RPMI8226 (cell line): ENCODE measurements at regions not wholly inside any gene's neighbourhood (a gene's known extent, or its start where the extent isn't known, plus 50 kb on each side); places are given as distances from the start of the nearest gene placed in this dataset.
"Not testable (repeated sequence)": the region's sequence is repeated elsewhere in the genome, so short reads cannot be mapped to it uniquely, and the experiment has no call there.

Experiments used
- DNase-seq: peaks from one replicate; pipeline ENCODE4 v3.0.0-alpha.2; 2015

DNA sequence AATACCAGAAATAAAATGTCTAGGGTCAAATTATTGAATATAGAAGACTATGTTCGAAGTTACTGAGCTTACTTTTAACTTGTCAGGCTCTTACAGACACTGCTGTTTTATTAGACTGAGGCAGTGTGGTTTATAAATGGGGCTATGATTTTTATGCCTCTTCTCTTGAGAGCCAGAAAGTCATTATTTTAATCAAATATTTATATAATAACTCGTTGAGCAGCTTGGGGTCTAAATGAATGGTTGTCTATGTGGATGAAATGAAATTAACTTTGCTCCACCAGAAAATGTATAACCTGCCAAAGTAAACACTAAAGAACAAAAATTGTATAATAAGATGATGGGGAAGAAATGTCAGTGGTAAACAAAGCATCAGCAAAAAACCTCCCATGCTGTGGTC lies 175.6 kb upstream of the THSD7A start:
- DNase-seq, result no peak

DNA sequence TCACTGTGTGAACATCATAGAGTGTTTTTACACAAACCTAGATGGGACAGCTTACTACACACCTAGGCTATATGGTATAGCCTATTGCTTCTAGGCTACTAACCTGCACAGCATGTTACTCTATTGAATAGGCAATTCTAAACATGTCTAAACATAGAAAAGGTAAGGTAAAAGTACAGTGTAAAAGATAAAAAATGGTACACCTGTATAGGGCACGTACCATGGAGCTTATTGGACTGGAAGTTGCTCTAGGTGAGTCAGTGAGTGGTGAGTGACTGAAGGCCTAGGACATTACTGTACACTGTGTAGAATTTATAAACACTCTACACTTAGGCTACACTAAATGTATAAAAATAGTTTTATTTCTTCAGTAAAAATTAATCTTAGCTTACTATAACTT lies 182.0 kb upstream of the THSD7A start:
- no peak for DNase-seq

DNA sequence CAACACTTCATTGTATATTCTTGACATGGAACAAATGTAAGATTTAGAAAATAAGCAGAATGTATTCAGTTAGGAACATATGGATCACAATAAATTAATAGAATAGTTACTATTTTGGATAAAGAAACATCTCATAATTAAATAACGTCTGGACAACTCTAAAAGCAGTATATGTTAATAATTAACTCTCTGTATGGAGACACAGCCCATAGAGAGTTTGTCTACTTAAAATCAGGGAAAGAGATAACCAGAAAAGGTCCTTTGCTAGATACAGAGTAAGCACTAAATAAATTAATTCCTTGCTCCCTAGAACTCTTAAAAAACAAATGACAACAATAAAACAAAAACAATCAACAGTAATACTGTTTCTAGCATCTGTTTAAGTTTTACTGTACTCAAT lies 184.4 kb upstream of the THSD7A start:
- no peak for DNase-seq

DNA sequence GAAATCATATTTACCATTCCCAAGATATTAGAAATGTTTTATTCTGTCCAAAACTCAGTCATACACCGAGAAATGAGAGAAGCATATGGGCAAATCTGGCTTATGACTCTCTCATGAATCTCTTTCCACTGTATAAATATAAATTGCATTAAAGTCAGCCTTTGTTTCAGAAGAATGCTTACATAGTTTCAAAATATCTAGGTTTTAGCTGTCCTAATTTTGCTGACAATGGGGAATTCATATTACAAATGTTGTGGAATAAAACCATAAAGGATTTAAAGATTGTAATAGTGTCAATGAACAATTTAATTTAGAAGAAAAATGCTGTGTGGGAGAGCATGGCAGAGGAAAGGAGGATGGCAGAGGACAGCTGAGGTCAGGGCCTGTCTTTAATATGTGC lies 185.0 kb upstream of the THSD7A start:
- no peak for DNase-seq

DNA sequence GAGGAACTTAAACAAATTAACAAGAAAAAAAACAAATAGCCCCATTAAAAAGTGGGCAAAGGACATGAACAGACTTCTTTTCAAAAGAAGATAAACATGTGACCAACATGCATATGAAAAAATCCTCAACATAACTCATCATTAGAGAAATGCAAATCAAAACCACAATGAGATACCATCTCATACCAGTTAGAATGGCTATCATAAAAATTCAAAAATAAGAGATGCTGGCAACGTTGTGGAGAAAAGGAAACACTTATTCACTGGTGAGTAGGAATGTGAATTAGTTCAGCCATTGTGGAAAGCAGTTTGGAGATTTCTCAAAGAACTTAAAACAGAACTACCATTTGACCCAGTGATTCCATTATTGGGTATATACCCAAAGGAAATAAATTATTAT lies 189.1 kb upstream of the TMEM106B start:
- DNase-seq, result not testable (repeated sequence)

DNA sequence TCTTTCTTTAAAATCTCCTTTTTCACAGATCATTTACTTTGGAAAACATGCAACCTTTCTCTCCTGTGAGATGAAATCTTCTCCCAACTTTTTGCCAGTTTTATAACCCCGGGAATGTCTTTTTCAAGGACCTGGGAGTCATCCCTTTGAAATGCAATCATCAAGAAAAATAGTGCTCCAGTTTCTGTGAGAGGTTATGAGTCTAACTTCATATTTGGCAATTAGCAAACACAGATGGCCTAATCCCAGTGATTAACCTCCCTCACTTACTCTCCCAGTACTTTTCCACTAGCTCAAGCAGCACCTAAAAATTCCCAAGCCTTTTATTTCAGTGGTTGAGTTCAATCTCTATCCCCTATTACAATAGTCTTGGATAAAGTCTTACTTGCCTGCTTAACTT lies 185.8 kb upstream of the TMEM106B start:
- DNase-seq, result no peak

DNA sequence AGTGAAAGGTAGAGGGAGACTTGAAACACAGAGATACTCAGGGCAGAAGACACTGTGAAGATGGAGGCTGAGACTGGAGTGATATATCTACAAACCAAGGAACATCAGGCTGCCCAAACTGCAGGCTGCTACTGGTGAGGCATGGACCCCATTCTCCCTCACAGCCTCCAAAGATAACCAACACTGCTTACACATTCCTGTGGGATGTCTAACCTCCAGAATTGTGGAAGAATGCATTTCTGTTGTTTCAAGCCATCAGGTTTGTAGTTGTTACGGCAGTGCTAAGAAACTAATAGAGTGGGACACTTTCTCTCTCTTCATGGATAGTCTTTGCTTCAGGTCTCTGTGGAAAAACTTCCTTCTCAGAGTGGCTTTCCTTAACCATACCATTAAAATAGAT lies 182.6 kb upstream of the TMEM106B start:
- DNase-seq, result no peak

DNA sequence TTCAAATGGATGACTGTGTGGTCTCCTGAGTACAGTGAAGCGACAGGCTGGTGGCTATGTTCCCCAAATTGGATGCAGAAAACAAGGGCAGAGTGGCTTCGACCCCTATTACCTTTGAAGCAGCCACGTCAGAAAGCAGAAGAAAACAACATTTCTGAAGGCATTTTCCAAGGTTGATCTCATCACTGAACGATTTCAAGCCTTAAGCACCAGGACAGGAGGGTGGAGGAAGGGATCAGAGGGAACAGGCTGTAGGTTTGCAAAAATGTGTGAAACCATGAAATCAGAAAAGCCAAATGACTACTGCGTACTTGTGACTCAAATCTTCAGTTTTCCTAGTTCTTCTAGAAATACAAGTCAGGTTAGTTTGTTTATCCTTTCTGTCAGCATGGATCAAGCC lies 181.0 kb upstream of the TMEM106B start:
- DNase-seq, result no peak

DNA sequence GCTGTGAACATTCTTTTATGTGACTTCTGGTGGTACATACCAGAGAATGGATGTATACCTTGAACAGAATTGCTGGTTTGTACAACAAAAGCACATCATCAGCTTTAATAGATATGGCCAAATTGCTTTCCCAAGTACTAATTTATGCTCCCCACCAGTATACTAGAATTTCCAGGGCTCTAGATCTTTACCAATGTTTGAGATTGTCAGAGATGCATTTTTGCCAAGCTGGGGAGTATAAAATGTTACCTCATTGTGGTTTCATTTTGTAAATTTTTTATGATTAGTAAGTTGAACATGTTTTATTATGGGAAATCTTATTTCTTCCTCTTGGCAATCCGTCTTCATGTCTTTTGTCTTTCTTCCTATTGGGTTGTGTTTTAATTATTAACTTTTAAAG lies 179.9 kb upstream of the TMEM106B start:
- no peak for DNase-seq

DNA sequence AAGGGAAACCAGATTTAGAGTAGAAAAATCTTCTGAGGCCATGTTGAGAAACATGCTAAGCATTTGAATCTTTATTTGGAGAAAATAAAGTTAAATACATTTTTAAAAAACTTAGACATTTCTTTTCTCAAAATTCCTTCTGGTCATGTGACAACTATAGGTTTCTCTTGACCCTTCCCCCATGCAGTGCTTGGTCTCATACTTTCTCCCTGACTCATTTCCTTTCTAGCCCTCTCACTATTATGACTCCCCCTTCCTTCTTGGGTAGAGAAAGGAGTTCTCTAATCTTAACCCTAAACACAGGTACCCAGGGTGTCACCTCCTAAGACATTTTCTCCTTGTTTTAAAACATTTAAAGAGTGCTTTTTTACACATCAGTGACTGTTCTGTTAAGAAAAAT lies 179.5 kb upstream of the TMEM106B start:
- no peak for DNase-seq

DNA sequence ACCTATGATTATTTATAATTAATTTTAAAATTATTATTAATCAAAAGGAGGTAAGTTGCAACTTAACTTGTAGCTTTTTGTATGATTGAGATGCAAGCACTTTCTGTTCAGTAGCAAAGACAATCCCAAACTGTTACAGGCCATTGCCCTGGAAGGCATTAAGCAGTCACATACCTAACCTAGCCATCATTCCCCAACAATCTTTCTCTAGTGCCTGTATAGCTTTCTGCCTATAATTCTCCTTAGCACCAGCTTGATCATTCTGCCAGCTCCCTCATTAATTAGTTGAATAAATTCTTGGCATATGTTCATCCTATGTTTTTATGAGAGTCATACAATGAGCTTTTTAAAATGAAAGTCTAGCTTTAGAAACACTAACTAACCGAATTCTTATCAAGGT lies 178.9 kb upstream of the TMEM106B start:
- DNase-seq, result no peak

DNA sequence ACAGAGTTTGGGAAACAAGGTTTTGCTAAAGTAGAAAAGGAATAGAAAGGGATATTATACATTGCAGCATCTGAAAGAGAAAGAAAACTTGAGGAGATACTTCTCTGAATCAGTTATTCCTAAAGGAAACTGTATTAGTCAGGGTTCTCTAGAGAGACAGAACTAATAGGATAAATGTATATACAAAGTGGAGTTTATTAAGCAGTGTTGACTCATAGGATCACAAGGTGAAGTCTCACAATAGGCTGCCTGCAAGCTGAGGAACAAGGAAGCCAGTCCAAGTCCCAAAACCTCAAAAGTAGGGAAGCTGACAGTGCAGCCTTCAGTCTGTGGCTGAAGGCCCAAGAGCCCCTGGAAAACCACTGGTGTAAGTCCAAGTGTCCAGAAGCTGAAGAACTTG lies 167.6 kb upstream of the TMEM106B start:
- not testable (repeated sequence) for DNase-seq

DNA sequence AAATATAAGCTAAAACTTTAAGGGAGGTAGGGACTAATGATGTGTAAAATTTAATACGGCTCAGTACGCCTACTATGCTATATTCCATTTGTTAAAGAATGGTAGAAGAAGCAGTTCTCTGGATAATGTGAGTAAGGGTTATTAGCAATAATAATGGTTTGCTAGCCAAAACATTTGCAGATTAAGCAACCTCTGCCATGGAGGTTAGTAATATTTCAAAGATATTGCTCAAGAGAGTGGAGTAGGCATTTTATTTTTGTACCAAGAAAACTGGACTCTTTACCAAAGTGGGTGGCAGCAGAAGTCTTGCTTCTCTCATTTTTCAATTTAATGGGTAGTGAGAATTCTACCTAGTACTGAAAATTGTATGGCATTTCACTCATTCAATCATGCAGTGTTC lies 158.9 kb upstream of the TMEM106B start:
- DNase-seq, result no peak

DNA sequence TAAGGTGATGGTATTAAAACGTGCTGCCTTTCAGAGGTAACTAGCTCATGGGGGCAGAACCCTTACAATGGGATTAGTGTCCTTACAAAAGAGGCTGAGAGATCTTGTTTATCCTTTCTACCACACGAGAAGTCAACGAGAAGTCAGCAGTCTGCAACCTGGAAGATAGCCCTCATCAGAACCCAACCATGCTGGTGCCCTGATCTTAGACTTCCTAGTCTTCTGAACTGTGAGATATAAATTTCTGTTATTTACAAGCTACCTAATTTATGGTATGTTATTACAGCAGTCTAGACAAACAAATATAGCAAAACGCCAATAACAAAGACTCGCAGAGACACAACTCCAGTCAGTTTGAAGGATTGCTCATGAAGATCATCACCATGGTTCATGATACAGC lies 157.5 kb upstream of the TMEM106B start:
- DNase-seq, result no peak

DNA sequence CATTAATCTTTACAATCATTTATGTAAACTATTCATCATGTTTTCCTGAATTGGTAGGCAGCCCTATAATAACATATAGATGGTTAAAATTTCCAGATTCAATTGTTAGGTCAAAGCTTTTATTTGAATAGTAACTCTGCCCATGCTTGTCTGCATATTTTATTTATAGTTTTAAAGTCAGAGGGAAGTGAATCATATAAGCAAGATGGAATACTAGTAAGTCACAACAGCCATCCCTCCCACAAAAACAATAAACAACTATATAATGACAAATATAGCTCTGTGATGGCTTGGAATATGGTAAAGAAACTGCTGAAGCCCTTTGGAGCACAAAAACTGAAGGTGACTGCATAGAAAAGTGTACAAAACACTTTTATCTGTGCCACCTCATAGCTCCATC lies 156.3 kb upstream of the TMEM106B start:
- no peak for DNase-seq

DNA sequence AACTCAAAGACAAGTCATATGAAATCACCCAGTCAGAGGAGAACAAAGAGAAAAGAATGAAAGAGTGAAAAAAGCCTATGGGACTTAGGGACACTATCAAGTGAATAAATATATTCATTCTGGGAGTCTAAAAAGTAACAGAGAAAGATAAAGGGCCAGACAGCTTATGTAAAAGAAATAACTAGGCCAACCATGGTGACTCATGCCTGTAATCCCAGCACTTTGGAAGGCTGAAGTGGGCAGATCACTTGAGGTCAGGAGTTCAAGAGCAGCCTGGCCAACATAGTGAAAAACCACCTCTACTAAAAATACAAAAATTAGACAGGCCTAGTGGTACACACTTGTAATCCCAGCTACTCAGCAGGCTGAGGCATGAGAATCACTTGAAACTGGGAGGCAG lies 154.7 kb upstream of the TMEM106B start:
- DNase-seq, result no peak

DNA sequence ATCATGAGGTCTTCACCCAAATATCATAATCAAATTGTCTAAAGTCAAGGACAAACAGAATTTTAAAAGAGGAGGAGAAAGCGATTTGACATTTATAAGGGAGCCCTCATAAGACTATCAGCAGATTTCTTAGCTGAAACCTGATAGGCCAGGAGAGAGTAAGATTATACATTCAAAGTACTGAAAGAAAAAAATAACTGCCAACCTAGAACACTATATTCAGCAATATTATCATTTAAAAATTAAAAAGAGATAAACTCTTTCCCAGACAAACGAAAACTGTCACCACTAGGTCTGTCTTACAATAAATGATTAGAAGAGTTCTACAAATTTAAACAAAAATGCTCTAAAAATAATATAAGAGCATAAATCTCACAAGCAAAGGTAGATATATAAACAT lies 154.1 kb upstream of the TMEM106B start:
- DNase-seq, result no peak

DNA sequence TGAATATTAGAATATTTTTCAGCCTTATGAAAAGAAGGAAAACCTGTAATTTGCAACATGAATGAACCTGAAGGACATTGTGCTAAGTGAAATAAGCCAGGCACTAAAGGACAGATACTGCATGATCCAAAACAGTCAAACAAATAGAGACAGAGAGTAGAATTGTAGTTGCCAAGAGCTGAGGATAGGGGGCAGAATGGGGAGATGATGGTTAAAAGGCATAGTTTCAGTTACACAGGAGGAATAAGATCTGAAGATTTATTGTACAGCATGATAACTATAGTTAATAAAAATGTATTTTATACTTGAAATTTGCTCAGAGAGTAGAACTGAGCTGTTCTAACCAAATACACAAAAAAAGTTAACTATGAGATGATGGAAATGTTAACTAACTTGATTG lies 149.0 kb upstream of the TMEM106B start:
- DNase-seq, result peak; percentile 9

DNA sequence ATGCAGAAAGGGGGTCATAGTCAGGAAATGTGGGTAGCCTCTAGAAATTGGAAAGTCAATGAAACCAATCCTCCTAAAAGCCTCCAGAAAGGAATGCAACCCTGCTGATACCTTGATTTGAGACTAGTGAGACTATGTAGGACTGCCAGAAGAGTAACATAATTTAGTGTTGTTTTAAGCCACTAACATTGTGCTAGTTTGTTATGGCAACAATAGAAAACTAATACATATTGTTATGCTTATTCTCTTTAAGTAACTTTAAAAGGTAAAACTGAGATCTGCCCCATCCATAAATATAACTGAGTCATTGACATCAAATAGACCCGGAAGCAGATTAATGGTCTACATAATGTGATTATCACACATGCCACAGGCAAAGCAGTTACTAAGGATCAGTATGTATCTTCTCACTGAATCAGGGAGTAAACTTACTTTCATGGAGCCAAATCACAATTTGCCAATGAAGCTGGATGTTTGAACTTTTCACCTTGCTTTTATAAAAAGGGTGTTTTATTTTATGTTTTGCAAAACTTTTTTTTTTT lies 146.4 kb upstream of the TMEM106B start:
- no peak for DNase-seq

DNA sequence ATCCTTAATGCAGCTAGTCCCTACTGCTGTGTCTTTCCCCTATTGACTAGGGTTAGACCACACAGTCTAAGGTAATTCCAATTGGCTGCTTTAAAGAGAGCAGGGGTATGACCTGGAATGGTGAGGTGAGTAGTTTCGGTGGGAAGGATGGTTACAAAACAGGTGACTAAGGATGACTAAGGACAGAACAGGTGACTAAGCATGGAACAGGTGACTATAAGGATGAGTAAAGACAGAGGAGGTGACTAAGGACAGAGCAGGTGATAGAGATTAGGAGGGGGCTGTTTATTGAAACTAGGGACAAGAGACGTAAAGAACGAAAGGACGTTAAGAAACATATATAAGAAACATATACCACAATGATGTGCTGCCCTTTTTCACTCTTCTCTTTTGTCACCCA lies 145.1 kb upstream of the TMEM106B start:
- DNase-seq, result no peak

DNA sequence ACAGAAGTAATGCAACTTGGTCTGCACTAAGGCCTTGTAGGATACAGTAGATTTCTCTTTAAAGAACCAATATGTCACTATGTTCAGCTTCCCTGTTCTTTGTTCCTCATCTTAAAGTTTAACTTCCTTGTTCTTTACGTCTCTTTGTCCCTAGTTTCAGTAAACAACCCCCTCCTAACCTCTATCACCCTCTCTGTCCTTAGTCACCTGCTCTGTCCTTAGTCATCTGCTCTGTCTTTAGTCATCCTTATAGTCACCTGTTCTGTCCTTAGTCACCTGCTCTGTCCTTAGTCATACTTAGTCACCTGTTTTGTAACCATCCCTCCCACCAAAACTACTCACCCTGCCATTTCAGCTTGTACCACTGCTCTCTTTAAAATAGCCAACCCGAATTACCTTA lies 144.6 kb upstream of the TMEM106B start:
- no peak for DNase-seq

DNA sequence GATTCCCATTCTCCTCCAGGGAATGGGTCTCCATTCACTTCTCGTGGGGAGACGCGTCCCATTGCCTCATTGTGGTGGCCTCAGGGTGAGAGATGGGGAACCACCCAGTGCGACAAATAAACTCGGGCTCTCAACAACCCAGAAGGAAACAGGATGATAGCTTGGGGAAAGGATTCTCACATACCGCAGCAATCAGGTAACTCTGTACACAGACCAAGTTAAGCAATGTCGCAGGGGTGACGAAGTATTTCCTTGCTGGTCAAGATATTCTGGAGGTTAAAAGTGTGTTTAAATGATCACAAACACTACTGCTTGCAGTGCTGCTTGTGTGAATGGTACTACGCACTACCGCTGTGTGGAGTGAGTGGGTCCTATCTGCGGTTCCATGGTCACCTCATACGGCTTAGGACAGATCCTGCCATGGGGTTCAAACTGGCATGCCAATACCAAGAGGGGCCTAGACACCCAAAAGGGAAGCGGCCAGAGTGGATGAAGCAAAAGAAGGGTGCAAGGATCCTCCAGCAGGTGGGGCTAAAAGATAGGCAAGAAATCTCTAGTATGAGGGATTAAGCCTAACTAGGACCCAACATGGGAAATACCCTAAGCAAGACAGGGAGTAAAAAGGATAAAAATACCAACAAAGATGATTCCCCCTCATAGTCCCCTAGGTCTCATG lies 143.8 kb upstream of the TMEM106B start:
- DNase-seq, result peak; percentile 62

DNA sequence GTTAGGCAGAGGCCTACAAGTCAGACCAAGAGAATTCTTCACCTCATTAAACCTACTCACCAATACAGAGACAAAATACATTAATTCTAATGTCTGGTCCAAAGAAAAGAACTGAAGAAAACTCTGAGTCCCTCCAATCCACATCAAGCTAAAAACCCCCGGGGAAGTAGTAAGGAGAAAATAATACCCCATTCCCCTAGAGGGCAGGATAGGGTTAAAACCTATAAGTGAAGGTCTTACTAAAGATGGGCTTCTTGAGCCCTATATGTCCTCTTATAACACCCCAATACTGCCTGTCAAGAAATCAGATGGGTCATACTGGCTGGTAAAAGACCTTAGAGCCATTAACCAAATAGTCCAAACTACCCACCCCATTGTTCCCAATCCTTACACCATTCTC lies 141.3 kb upstream of the TMEM106B start:
- no peak for DNase-seq

DNA sequence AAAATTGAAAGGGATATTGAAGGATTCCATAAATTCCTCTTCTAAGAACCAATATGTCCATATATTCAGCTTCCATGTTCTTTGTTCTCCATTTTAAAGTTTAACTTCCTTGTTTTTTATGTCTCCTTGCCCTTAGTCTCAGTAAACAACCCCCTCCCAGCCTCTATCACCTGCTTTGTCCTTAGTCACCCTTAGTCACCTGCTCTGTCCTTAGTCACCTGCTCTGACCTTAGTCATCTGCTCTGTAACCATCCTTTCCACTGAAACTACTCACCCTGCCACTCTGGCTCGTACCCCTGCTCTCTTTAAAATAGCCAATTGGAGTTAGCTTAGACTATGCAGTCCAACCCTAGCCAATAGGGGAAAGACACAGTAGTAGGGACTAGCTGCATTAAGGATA lies 136.2 kb upstream of the TMEM106B start:
- no peak for DNase-seq

DNA sequence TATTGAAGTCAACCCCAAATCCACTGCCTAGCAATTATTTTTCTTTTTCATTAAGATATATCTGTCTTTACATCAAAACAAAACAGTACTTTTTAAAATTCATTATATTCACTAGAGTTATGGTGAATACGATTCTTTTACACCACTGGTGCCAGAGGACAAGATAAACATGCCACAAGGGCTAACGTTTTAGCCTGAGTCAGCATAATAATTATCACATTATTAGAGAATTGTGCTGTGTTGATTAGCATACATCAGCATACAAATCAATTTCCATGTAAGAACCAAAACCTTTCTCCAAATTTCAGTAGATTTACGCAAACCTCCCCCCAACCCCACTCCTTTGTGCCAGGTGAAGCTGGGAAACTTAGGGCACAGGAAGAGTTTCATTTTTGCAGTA lies 131.1 kb upstream of the TMEM106B start:
- DNase-seq, result no peak

DNA sequence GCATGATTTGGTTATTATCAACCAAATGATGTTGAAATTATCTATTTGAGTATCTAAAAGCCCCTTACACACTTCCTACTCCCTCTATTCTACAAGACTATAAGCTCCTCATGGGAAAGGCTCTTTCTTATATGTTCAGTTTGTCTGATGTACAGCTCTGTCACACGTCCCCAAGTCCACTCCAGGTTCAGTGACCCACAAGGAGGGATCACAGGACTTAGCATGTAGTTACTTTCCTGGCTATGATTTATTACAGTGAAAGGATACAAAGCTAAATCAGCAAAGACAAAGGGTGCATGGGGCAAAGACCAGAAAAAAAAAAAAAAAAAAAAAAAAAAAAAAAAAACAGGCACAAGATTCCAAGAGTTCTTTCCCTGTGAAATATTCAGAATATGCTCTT lies 125.6 kb upstream of the TMEM106B start:
- DNase-seq, result no peak
